ENCODE measurements at regions not wholly inside any gene's neighbourhood (a gene's known extent, or its start where the extent isn't known, plus 50 kb on each side); places are given as distances from the start of the nearest gene placed in this dataset.

DNA sequence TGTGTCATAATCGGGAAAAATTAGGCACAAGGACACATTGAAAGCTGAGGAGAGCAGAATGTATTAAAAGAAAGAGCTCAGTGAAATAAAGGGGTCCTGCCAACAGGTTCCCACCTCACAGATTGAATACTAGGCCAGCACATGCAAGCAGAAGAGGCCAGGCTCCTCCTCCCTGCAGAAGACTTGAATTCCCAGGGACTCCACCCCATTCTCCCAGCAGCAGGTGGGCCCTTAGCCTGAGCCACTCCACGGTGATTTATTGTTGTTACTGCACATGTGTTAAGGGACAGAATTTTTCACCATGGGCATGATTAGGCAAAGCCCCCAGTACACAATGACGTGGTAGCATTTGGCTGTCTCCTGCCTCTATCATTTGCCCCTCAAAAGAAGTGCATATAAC is 1844.7 kb downstream of the NCAM2 start:
- ATAC-seq, result no peak
- DNase-seq (ENCODE audit: low spot score), result no peak

DNA sequence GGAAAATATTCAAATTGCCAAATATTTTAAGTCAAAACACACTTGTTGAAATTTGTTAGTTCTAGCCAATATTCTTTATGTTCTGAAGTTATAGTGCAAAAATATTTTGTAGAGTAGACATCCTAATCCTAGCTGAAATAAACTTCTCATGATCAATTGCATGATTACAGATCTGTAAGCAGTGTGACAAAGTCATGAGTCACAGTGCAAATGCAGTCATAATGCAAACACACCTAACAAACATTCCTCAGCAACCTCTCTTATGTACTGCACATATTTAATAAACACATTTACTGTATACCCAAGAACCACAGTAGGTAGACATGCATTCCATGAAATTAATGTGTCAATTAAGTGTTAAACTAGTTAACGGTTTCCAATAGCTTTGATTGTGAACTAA is 1857.4 kb downstream of the NCAM2 start:
- DNase-seq (ENCODE audit: low spot score) (no peak), ATAC-seq (no peak)

DNA sequence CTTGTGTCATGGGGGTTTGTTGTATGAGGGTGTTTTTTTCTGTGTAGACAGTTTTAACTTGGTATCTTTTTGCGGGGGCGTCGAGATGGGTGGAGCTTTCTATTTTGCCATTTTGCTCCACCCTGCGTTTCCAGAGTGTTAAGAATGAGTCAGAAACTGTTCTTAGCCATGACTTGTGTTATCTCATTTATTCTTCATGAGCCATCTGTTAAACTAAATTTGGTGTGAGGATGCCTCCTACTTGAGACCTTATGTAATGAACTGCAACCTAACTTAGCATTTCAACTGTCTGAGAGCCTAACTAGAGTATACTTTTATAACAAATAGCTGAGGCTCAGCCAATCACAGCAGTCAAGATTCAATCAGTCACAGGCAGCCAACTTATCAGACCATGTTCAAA is 1873.5 kb downstream of the NCAM2 start:
- no peak for ATAC-seq

DNA sequence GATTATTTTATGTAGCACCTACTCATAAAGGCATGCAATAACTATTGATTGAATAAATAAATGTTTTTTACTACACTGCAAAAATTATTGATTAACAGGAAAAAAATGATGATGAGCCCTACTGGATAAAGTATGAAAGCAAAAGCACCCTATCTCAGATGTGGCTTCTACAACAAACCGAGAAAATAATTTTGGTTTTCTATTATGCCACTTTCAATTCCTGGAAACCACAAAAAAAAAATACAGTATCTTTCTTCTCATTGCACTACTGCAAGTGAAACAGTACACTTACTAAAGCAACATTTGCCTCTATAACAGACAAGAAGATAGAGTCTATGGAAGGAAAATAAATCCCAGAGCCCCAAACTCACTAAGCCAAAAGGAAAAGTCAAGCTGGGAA is 1882.4 kb downstream of the NCAM2 start:
- ATAC-seq (no peak), DNase-seq (ENCODE audit: low spot score) (no peak)

More for the DNA sequence above, 1873.5 kb downstream of the NCAM2 start:
- no peak for DNase-seq (ENCODE audit: low spot score)

DNA sequence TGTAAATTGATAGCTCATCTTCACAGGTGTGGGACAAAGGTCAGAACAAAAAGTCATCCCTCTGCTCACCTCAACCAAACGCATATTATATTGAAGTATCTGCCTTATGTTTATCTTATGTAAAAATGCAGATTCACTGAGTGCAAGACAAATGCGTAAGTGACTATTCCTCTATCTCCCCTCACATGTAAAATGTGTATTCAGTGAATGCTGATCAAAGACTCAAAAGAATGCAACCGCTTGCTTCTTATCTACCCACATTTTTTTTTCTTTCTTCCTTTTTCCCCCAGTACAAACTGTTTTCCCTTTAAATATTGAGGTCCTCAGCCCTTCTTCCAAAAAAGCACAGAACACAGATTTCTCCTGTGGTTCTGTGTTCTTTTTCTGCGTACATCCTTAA is 1882.9 kb downstream of the NCAM2 start:
- no peak for ATAC-seq

DNA sequence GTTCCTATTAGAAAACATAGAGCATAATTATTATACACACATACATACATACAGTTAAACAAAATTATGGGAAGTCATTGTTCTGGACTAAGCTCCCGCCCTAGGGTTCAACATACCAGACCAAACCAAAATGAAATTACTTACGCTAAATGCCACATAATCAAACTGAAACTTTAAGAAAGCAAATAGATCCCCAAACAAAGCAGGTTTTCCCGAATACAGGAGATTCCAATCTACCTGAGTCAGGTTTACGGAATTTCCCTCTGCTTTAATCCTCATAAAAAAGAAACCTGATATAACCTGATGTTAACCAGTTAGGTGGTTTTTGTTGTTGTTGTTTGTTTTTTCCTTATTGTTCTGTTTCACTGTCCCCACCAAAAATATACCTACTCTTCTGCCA is 1886.9 kb downstream of the NCAM2 start:
- ATAC-seq (no peak), DNase-seq (ENCODE audit: low spot score) (no peak)

More for the DNA sequence above, 1882.9 kb downstream of the NCAM2 start:
- no peak for DNase-seq (ENCODE audit: low spot score)

DNA sequence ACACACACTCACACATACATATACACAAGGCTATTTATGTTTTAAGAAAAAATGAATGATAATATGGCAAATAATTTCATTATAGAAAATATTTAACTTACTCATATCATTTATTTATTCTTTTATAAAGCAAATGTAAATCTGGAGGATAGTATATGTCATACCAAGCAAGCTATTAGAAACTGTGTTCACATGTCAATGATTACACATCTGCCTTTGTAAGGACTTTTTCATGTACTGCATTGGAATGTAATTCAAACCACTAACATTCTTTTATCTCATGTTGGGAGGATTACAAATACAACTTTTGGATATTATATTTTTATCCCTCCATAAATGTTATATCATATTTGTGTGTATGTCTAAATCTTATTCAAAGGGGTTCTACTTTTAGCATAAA is 1887.4 kb downstream of the NCAM2 start:
- DNase-seq (ENCODE audit: low spot score), result no peak
- no peak for ATAC-seq

DNA sequence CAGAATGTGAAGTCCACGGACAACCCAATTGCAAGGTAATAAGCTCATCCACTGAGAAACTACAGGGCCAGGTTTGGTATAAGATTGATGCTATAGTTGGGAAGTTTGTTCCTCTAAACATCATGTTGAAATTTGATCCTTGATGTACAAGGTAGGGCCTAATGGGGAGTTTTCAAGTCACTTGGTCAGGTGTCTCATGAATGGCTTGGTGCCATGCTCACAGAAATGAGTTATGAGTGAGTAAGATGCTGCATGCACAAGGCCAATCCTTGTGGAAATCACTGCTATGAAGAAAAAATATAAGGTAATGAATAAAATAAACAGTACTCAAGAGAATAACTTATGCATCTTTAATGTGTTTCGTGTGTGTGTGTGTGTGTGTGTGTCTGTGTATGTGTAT is 1891.2 kb downstream of the NCAM2 start:
- no peak for DNase-seq (ENCODE audit: low spot score)
- no peak for ATAC-seq

DNA sequence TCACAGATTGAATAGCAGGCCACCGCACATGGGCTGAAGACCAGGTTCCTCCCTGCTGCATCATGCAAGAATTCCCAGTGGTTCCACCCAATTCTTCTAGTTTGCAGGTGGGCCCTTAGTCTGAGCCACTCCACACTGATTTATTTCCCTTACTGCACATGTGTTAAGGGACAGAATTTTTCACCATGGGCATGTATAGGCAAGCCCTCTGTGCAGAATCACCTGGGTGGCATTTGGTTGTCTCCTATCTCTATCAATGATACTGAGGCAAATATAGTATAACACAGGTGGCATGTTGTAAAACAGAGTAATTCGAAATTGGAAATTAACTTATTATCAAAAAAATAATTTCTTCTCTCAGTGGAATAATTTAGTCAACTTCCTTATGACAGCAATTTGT is 1892.4 kb downstream of the NCAM2 start:
- no peak for DNase-seq (ENCODE audit: low spot score)
- no peak for ATAC-seq

DNA sequence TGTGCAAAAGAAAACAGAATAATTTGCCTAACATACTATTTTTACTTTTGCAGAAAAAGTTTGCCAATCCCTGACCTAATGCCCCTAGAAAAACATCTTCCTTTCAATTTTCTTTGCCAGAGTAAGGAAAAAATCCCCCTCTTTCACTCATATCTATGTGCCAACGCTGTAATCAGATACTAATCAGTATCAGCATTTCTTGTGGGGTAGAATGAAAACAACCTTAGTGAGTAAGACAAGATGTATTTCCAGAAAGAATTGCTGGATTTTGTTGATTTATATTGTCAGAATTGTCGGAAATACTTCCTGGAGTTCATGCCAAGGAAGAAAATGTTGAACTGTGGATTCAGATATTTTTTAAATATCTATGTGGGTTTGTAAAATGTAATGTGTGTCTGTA is 1893.8 kb downstream of the NCAM2 start:
- ATAC-seq (no peak), DNase-seq (ENCODE audit: low spot score) (no peak)

DNA sequence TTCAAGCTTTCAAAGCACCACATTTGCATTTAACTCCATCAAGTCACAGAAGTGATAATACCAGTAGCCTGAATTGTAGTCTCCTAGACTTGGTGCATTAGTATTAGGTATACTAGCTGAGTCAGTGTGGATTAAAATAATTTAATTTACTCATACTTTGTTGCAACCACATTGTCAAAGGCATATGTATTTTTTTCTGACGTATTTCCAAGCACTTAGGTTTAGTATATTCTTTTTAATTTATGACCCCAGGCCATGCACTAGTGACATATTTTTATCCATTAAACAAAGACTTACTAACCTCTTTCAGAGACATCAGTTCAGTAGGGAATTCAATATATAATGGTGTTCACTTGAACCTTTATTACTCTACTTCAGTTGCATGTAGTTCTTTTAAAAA is 1894.5 kb downstream of the NCAM2 start:
- DNase-seq (ENCODE audit: low spot score) (no peak), ATAC-seq (no peak)

DNA sequence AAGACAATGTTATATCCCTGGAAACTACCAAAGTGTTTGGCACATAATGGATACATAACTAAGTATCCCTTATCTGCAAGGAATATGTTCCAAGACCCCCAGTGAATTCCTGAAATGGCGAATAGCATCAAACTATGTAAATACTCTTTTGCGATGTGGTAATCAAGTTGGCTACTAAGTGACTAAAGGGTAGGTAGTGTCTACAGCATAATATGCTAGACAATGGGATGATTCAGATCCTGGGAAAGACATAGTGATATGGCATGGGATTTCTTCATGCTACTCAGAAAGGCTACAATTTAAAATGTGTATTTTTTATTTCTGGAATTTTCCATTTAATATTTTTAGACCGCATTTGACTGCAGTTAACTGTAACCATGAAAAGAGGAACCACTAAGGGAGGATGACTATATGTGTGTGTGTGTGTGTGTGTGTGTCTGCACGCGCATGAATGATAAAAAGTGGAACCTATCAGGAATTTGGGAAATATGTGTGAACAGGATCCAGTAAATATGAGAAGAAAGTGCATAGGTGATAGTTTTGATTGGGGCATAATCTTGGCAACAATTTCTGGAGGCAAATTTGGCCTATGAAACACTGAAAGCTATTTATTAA is 1899.9 kb downstream of the NCAM2 start:
- ATAC-seq (no peak), DNase-seq (ENCODE audit: low spot score) (no peak)

DNA sequence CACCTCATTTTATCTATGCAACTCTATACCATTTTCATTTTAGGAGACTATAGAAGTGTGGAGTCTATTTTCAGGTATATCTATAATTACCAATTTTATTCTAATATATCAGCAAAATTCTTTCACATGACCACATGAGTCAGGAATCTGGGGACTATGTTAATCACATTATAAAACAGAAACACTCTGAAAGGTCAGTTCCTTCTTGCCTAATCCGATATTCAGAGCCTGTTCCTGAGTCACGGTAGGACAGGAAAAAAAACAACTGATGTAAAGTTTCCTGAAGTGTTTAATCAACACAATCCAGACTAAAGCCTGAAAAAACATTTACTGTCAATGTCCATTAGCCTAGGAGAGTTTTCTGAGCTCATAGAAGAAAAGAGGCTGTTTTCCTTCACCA is 1902.3 kb downstream of the NCAM2 start:
- ATAC-seq (no peak), DNase-seq (ENCODE audit: low spot score) (no peak)

DNA sequence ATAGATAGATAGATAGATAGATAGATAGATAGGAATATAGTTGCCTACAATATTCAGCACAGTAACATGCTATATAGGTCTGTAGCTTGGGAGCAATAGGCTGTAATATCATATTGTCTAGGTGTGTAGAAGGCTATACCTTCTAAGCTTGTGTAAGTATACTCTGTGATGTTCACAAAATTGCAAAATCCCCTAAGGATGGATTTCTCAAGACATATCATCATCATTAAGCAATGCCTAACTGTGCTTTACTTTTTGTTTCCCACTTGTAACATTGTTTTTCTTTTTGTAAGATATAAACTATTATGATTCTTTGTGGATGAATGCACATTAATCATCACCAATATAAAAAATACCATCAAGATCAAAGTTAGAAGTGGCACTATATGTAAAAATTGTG is 1905.6 kb downstream of the NCAM2 start:
- DNase-seq (ENCODE audit: low spot score) (no peak), ATAC-seq (no peak)

DNA sequence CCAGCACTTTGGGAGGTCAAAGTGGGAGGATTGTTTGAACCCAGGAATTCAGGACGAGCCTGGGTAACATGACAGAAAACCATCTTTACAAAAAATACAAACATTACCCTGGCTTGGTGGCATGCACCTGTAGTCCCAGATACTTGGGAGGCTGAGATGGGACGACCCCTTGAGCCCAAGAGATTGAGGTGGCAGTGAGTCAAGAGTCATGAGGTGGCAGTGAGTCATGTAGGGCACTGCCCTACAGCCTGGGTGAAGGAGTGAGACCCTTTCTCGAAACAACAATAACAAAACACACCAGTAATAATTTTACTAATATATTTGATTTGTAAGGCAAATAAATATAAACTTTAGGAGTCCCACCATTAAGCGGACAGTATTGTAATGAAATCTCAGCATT is 1906.2 kb downstream of the NCAM2 start:
- DNase-seq (ENCODE audit: low spot score) (no peak), ATAC-seq (no peak)

DNA sequence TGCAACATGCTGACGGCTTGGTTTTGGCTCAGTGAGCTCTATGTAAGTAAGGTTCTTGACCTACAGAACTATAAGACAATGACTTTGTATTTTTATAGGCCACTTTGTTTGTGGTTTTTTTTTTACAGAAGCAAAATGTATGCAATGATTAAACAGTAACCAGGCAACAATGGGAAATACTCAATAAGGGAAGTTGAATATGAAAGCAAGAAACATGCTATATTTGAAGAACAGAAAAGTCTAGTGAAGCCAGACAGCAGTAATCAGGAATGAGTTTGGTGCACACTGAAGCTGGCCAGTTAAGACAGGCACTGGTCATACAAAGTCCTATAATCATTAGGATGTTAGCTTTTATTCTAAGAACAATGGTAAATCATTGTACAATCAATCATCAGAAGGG is 1926.8 kb downstream of the NCAM2 start:
- ATAC-seq, result no peak
- DNase-seq (ENCODE audit: low spot score), result no peak

DNA sequence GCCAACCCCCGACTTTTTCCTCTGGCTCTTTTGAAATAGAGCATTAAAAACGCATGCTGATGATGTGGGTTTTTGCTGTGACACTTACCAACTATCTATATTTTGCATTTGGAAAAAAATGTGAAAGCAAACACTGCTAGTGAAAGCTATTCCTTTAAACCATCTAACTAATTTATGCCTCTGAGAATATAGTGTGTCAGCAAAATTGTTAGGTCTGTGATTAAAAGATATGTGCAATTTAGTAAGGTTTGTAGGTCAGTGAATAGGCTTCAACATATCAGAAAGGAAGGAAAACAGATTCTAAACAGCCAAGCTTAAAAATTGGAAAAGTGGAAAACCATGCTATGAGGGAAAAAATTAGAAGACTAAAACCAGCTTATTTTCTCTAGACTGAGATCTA is 1929.3 kb downstream of the NCAM2 start:
- ATAC-seq (no peak), DNase-seq (ENCODE audit: low spot score) (no peak)

DNA sequence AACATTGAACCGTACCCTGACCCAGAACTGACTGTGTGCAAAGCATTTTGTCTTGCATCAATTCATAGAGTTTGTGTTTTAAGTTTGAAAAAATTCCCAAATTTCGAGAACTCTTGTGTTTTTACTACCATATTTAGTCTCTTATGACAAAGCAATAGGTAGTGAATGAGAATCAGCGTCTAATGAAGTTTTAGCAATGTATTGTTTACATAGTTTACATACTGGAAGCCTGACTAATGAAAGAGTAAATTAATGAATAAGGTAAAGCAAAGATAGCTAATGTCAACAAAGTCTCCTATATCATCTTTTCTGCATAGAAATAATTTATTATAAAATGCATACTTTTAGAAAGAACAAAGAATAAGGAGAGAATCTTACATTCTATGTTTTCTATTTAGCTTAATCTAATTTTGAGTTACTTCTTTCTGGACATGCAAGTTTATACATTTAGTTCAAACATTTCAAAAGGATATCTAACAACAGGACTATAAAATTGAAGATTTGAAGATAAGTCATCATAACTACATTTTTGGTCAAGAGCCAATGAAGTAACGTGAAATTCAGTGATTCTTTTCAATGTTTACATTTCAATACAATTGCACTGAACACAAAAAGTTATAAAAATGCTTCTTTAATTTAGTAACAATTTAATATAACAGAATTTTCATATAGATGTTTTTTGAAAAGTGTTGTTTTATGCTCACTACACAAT is 1943.7 kb downstream of the NCAM2 start:
- ATAC-seq (no peak), DNase-seq (ENCODE audit: low spot score) (no peak)

DNA sequence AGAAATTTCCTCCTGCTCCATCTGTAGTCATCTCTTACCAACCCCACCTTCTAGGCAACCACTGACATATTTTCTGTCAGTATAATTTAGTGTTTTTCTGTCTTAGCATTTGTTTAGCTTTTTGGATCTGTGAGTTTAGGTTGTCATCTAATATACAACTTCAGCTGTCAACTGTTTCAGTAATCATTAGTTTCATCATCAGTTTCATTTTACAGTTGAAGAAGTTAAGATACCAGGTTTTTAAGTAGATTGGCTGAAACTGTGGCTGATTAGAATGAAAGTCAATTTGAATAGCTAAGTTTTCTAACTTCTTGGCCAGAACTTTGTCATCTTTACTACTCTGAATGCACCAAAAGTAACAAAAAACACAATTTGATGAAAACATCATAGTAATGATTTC is 1957.3 kb downstream of the NCAM2 start:
- ATAC-seq, result no peak
- DNase-seq (ENCODE audit: low spot score), result no peak

DNA sequence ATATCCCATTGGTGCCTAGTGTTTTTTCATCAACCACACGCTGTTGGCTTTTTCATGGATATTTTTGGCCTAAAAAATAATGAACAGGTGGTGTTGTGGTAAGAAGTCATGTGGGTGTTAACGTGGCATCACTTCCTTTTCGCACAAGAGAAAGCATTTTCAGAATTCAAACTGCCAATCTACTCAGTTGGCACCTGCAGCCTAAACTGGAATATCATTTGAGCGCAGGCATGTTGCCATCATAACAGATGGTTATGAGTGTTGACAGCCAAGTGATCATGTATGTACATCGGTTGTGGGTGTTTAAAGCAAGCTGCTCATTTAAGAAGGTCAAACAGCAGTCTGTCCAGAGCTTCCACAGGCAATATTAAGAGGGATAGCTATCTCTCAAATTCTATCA is 1963.0 kb downstream of the NCAM2 start:
- DNase-seq (ENCODE audit: low spot score) (no peak), ATAC-seq (no peak)

DNA sequence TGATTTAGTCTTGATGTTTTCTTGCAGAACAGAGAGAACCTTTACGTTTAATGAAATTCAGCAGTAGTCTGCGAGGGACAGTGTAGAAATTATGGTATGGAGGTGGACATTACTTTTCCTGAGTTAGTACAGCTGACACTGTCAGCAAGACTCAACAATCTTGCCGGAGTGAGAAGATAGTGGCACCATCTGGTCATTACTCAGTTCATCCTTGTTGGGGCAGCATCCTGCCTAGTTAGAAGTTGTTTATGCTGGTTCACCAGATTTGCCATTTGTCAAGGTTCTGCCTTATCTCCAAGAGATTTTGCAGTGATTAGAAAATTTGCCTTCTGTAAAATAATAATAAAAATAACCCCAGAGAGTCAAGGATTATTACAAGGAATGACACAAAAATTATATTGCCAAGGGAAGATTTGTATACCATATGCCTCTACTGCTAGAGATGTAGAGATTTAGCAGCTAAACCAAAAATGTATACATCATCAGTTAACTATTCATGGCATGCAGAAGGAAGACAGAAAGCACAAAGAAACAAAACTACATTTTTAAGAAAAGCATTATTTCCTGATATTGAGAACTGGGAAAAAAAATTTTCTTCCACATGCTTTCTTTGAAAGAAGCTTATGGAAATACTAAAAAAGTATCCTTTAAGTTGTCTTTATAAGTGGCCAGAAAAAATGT is 1967.4 kb downstream of the NCAM2 start:
- DNase-seq (ENCODE audit: low spot score) (no peak), ATAC-seq (no peak)

DNA sequence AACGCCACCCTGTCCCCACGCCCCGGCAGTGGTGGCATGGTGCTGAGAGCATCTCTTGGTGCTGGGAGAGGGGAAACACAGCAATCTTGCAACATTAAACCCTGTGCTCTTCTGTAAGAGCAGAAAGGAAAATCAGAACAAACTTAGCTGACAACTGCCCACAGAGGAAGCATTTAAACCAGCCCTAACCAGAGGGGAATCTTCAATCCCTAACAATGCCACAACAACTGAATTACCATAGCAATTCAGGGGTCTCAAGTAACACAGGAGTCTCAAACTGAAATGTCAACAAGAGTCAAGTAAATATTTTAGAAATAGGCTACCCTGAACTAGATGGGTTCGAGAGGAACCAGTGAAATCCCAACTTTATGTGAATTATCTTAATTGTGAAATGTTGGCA is 1983.6 kb downstream of the NCAM2 start:
- ATAC-seq, result no peak

DNA sequence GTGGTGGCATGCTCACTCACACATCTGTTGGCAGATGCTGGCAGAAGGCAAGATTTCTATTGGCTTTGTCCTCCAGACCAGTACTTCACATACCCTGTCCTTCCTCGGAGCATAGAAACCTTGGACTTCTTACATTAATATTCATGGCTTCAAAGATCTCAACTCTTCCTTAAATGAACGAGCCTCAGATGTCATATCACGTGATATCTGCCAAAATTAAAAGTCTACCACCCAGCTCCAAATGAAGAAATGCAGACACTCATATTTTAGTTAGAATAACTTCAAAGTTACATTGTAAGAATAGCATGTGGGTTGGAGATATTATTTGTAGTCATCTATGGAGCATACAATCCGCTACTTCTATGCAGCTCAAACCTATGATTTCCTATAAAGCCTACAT is 1994.9 kb downstream of the NCAM2 start:
- DNase-seq (ENCODE audit: low spot score), result no peak
- ATAC-seq, result no peak

More for the DNA sequence above, 1983.6 kb downstream of the NCAM2 start:
- no peak for DNase-seq (ENCODE audit: low spot score)

All from left lobe of liver (tissue), 2 donors.